ENCODE measurements at regions not wholly inside any gene's neighbourhood (a gene's known extent, or its start where the extent isn't known, plus 50 kb on each side); places are given as distances from the start of the nearest gene placed in this dataset.

DNA sequence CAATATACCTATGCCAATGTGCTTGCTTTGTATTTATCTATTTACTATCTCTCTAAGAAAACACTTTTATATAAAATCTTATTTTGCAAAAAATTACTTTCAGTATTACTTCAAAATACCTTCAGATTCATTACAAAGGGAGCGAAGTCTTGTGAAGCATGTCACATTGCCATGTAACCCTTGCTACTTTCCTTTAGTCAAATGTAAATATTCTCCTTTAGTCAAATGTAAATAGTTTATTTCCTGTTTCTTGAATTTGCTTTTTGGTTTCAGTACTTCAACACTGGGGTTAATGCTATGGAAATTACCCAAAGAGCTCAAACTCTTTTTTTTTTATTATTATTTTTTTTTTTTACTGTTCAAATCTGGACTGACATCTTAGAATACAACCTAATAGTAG, 383.3 kb downstream of the GRXCR1 start:
- TF ChIP-seq SIN3A (IDR thresholded peaks at IDR 0.05; ENCODE audit: borderline replicate concordance, insufficient read depth, low read length) (no peak), POLR2AphosphoS5 (IDR thresholded peaks at IDR 0.05; ENCODE audit: low read depth, low read length) (no peak), TAF1 (IDR thresholded peaks at IDR 0.05; ENCODE audit: borderline replicate concordance, insufficient read depth, low read length) (no peak), FOXP2 (optimal IDR thresholded peaks at IDR 0.05; ENCODE audit: borderline replicate concordance, extremely low read depth, extremely low read length, insufficient read depth) (no peak)
- TF ChIP-seq, protein P1, sequence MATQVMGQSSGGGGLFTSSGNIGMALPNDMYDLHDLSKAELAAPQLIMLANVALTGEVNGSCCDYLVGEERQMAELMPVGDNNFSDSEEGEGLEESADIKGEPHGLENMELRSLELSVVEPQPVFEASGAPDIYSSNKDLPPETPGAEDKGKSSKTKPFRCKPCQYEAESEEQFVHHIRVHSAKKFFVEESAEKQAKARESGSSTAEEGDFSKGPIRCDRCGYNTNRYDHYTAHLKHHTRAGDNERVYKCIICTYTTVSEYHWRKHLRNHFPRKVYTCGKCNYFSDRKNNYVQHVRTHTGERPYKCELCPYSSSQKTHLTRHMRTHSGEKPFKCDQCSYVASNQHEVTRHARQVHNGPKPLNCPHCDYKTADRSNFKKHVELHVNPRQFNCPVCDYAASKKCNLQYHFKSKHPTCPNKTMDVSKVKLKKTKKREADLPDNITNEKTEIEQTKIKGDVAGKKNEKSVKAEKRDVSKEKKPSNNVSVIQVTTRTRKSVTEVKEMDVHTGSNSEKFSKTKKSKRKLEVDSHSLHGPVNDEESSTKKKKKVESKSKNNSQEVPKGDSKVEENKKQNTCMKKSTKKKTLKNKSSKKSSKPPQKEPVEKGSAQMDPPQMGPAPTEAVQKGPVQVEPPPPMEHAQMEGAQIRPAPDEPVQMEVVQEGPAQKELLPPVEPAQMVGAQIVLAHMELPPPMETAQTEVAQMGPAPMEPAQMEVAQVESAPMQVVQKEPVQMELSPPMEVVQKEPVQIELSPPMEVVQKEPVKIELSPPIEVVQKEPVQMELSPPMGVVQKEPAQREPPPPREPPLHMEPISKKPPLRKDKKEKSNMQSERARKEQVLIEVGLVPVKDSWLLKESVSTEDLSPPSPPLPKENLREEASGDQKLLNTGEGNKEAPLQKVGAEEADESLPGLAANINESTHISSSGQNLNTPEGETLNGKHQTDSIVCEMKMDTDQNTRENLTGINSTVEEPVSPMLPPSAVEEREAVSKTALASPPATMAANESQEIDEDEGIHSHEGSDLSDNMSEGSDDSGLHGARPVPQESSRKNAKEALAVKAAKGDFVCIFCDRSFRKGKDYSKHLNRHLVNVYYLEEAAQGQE (IDR thresholded peaks at IDR 0.05; ENCODE audit: insufficient read depth in 1 of 2, low read depth in 2 of 2, low read length in 2 of 2): no peak
